ENCODE measurements at regions not wholly inside any gene's neighbourhood (a gene's known extent, or its start where the extent isn't known, plus 50 kb on each side); places are given as distances from the start of the nearest gene placed in this dataset.

DNA sequence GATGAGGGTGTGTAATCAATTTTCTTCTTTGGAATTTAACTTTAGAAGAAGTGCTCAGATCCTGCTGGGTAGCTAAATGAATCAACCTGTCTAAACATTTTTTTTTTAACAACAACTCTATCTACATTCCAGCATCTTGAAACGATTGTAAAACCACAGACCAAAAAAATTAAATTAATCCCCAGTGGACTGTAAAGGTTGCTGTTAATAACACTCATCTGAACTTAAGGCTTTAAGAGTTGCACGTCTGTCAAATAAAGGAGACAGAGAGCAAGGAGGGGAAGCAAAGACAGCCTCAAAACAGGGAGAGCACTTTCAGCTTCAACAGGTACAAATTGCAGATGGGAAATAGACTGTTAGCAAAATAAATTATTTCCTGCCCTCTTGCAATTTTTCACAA, 548.5 kb downstream of the DTWD2 start:
- intact Hi-C loops (cut with micrococcal nuclease), result no loop called here
- no peak for DNase-seq
- TF ChIP-seq, protein P1, sequence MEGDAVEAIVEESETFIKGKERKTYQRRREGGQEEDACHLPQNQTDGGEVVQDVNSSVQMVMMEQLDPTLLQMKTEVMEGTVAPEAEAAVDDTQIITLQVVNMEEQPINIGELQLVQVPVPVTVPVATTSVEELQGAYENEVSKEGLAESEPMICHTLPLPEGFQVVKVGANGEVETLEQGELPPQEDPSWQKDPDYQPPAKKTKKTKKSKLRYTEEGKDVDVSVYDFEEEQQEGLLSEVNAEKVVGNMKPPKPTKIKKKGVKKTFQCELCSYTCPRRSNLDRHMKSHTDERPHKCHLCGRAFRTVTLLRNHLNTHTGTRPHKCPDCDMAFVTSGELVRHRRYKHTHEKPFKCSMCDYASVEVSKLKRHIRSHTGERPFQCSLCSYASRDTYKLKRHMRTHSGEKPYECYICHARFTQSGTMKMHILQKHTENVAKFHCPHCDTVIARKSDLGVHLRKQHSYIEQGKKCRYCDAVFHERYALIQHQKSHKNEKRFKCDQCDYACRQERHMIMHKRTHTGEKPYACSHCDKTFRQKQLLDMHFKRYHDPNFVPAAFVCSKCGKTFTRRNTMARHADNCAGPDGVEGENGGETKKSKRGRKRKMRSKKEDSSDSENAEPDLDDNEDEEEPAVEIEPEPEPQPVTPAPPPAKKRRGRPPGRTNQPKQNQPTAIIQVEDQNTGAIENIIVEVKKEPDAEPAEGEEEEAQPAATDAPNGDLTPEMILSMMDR (IDR thresholded peaks at IDR 0.05; ENCODE audit: borderline replicate concordance), result no peak
- Histone ChIP-seq H3K9me3 (replicated peaks) (no peaks in the 10 kb centered on the region), H3K36me3 (no peaks in the 10 kb centered on the region), H3K27ac (replicated peaks) (no peak overlapping the region), H3K4me3 (no peak overlapping the region), H3K27me3 (ENCODE audit: low read depth) (no peaks in the 10 kb centered on the region), H3K4me1 (peaks cover 22% of the 10 kb centered on the region)

DNA sequence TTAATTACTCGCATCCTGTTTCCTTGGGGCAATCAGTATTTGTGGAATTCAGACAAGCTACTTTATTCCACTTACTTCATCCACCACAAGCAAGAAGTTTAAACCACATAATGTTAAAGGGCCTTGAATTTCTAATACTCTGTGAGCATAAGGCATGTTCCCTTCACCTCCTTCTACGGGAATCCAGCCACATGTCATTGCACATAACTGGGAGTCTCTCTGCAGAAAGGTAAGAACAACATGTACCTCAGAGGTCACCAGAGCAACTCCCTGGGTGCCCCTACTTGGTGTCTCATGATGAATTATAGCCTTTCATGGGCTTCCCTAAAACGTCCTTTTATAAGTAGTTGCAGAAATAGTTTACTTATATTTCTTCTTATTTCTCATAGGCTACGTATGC, 553.2 kb downstream of the DTWD2 start:
- H3K27me3 ChIP-seq (ENCODE audit: low read depth), result no peaks in the 10 kb centered on the region
- H3K9me3 ChIP-seq (replicated peaks), result no peaks in the 10 kb centered on the region
- no peak for DNase-seq
- intact Hi-C loops (cut with micrococcal nuclease), result no loop called here
- H3K27ac ChIP-seq (replicated peaks), result no peak overlapping the region
- H3K36me3 ChIP-seq, result no peaks in the 10 kb centered on the region
- peaks cover 5% of the 10 kb centered on the region for H3K4me1 ChIP-seq
- TF ChIP-seq, protein P1 (IDR thresholded peaks at IDR 0.05; ENCODE audit: borderline replicate concordance), result no peak
- no peak overlapping the region for H3K4me3 ChIP-seq

DNA sequence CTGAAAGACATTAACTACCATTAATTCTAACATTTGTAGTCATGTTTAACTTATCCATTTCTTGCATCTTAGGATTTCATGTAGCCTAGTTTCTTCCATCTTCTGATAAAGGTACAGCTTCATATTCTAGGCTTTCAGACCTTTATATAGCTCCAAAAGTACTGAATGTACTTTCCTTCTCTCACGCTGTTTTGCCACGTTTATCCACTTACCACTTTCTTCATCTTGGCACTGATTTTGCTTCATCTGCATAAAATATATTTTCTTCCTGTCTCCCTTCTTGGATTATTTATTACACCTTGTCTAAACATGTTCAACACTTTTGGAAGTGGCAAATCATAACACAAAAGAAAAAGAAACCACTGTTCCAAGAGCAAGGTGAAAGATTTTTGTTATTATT, 553.8 kb downstream of the DTWD2 start:
- Histone ChIP-seq H3K9me3 (replicated peaks) (no peaks in the 10 kb centered on the region), H3K4me3 (no peak overlapping the region), H3K27me3 (ENCODE audit: low read depth) (no peaks in the 10 kb centered on the region), H3K36me3 (no peaks in the 10 kb centered on the region), H3K27ac (replicated peaks) (no peak overlapping the region), H3K4me1 (no peaks in the 10 kb centered on the region)
- TF ChIP-seq, protein P1 (IDR thresholded peaks at IDR 0.05; ENCODE audit: borderline replicate concordance), result no peak
- DNase-seq, result no peak
- intact Hi-C loops (cut with micrococcal nuclease), result no loop called here

DNA sequence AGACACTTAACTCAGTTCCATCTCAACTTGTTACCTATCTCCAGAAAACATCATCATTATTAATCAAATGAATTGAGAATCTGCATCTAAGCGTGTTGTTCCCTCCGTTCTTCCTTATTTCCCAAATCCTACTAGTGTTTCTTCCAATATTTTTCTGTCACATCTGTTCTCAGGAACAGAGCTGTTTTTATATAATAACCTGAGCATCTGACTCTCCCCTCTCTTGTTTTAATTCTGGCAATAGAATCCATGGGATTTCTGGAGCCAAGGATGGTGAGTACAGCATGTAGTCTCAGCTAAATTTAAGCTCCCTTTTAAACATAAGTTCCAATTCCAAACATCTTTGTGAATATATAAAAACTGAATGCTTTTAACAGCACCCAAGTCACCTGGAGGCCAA, 558.3 kb downstream of the DTWD2 start:
- TF ChIP-seq, protein P1 (IDR thresholded peaks at IDR 0.05; ENCODE audit: borderline replicate concordance), result no peak
- intact Hi-C loops (cut with micrococcal nuclease), result no loop called here
- Histone ChIP-seq H3K27me3 (ENCODE audit: low read depth) (no peaks in the 10 kb centered on the region), H3K36me3 (peaks cover 4% of the 10 kb centered on the region), H3K4me1 (no peaks in the 10 kb centered on the region), H3K4me3 (no peak overlapping the region), H3K9me3 (replicated peaks) (peaks cover 15% of the 10 kb centered on the region), H3K27ac (replicated peaks) (no peak overlapping the region)
- DNase-seq, result no peak

DNA sequence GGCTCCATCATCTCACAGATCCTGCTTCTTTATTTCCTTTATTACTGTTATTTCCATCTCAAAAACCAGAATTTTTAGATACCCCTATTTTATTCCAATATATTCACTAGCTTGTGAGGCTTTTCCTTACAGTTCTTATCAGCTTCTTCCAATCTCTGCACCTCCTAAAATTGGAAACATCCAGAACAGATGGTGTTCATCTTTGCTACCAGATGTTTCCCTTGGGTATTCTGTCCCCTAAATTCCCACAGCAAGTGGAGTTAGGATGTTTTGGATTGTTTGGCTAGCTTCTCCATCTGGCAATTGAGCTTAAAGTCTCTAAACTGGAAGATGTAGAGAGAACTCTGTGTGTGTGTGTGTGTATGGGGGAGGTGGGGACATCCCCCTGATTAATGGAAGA, 580.4 kb downstream of the DTWD2 start:
- no peak for DNase-seq
- no peaks in the 10 kb centered on the region for H3K9me3 ChIP-seq (replicated peaks)
- H3K4me1 ChIP-seq, result peaks cover 15% of the 10 kb centered on the region
- peak overlapping the region; percentile 33 for H3K27ac ChIP-seq (replicated peaks)
- TF ChIP-seq, protein P1 (IDR thresholded peaks at IDR 0.05; ENCODE audit: borderline replicate concordance), result no peak
- no peak overlapping the region for H3K4me3 ChIP-seq
- H3K36me3 ChIP-seq, result no peaks in the 10 kb centered on the region
- intact Hi-C loops (cut with micrococcal nuclease), result no loop called here
- H3K27me3 ChIP-seq (ENCODE audit: low read depth), result no peaks in the 10 kb centered on the region

DNA sequence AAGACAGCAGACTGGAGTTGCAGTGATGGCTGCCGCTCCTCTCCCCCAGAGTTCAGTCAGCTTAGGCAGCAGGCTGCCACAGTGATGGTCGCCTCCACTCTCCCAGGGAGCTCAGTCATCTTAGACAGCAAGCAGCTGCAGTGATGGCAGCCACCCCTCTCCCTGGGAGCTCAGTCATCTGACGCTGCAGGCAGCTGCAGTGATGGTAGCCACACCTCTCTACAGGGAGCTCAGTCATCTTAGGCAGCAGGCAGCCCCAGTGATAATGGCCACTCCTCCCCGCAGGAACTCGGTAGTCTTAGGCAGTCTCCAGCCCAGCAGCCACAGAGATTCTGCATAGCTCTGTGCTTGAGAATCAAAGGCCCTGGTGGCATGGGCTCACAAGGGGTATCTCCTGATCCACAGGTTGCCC, 582.7 kb downstream of the DTWD2 start:
- no peaks in the 10 kb centered on the region for H3K36me3 ChIP-seq
- peaks cover 15% of the 10 kb centered on the region for H3K9me3 ChIP-seq (replicated peaks)
- TF ChIP-seq, protein P1 (IDR thresholded peaks at IDR 0.05; ENCODE audit: borderline replicate concordance), result no peak
- H3K27ac ChIP-seq (replicated peaks), result no peak overlapping the region
- intact Hi-C loops (cut with micrococcal nuclease), result no loop called here
- no peak overlapping the region for H3K4me3 ChIP-seq
- H3K4me1 ChIP-seq, result peaks cover 9% of the 10 kb centered on the region
- H3K27me3 ChIP-seq (ENCODE audit: low read depth), result no peaks in the 10 kb centered on the region
- DNase-seq, result peak; percentile 27

All from left ventricle myocardium inferior (tissue), 1 donor.